ENCODE measurements at regions not wholly inside any gene's neighbourhood (a gene's known extent, or its start where the extent isn't known, plus 50 kb on each side); places are given as distances from the start of the nearest gene placed in this dataset.

DNA sequence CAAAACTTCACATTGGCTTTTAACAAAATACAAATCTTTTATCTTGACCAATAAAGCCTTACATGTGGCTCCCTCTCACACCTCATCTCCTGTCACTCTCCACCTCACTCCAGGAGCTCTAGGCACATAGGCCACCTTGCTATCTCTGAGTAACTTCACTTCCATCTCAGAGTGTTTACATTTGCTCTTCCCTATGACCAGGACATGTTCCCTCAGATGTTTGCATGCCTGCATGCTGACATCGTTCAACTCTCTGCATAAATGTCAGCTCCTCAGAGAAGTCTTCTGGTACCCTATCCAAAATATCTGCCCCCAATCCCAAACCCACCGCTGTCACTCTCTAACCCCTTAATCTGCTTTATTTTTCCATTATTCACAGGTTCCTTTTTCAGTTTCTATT lies 110.9 kb downstream of the TOMM20 start:
- no peak overlapping the region for H3K4me3 ChIP-seq (ENCODE audit: low read length)
- TF ChIP-seq, protein P1, sequence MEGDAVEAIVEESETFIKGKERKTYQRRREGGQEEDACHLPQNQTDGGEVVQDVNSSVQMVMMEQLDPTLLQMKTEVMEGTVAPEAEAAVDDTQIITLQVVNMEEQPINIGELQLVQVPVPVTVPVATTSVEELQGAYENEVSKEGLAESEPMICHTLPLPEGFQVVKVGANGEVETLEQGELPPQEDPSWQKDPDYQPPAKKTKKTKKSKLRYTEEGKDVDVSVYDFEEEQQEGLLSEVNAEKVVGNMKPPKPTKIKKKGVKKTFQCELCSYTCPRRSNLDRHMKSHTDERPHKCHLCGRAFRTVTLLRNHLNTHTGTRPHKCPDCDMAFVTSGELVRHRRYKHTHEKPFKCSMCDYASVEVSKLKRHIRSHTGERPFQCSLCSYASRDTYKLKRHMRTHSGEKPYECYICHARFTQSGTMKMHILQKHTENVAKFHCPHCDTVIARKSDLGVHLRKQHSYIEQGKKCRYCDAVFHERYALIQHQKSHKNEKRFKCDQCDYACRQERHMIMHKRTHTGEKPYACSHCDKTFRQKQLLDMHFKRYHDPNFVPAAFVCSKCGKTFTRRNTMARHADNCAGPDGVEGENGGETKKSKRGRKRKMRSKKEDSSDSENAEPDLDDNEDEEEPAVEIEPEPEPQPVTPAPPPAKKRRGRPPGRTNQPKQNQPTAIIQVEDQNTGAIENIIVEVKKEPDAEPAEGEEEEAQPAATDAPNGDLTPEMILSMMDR (conservative IDR thresholded peaks at IDR 0.05; ENCODE audit: low read depth, low read length) = no peak
- DNase-seq (ENCODE audit: low read depth) = no peak

DNA sequence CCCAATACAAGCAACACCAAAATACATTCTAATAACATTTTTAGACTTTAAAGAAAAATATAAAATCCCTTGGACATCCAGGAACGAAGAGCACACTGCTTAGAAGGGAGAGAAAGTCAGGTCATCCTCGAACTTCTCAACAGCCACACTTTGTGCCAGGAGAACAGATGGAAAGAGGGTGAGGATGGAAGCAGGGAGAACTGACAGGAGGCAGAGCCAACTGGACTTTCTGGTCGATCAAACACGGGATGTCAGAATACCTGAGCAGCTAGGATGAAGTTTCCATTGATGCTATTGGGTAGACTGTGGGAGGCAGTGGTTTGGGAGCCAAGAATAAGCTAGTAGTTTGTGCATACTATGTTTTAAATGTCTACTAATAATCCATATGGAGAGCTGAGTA lies 111.4 kb downstream of the TOMM20 start:
- DNase-seq (ENCODE audit: low read depth) = no peak
- H3K4me3 ChIP-seq (ENCODE audit: low read length) = no peak overlapping the region
- TF ChIP-seq, protein P1 (conservative IDR thresholded peaks at IDR 0.05; ENCODE audit: low read depth, low read length) = no peak

DNA sequence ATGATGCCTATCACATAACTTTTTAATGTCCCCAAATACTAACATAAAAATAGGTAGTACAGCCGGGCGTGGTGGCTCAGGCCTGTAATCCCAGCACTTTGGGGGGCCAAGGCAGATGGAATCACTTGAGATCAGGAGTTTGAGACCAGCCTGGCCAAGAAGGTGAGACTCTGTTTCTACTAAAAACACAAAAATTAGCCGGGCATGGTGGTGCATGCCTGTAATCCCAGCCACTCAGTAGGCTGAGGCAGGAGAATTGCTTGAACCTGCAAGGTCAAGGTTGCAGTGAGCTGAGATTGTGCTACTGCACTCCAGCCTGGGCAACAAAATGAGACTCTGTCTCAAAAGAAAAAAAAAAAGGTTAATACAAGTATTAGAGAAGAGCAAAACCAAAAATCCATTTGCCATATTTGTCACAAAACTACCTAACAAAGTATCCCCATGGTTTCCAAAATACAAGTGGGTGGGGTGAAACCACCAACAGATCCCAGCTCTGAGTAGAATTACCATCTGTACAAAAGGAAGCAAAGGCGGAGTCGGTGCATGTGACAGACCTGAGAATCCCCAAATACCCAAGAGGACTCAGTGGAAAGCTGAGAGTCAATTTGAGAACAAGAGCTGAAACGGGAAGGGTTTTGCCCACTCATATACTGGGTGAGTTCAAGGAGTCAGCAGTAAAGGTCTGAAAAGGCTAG lies 113.2 kb downstream of the TOMM20 start:
- H3K4me3 ChIP-seq (ENCODE audit: low read length) = no peak overlapping the region
- DNase-seq (ENCODE audit: low read depth) = no peak
- TF ChIP-seq, protein P1 (conservative IDR thresholded peaks at IDR 0.05; ENCODE audit: low read depth, low read length) = no peak

DNA sequence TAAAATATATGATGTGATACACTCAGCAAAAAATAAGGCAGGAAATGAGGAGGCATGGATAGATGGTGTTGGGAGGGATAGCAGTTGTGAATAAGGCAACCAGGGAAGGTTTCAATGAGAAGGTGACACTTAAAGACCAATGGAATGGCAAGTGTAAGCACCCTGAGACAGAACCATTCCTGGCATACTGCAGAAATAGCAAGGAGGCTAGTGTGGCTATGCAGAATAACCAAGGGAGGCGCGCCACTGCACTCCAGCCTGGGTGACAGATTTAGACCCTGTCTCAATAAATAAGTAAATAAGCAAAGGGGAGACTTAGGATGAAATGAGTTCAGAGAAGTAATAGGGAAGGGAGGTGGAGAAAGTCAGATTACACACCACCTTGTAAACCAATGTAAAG lies 113.9 kb downstream of the TOMM20 start:
- H3K4me3 ChIP-seq (ENCODE audit: low read length) = no peak overlapping the region
- TF ChIP-seq, protein P1 (conservative IDR thresholded peaks at IDR 0.05; ENCODE audit: low read depth, low read length) = no peak
- no peak for DNase-seq (ENCODE audit: low read depth)

DNA sequence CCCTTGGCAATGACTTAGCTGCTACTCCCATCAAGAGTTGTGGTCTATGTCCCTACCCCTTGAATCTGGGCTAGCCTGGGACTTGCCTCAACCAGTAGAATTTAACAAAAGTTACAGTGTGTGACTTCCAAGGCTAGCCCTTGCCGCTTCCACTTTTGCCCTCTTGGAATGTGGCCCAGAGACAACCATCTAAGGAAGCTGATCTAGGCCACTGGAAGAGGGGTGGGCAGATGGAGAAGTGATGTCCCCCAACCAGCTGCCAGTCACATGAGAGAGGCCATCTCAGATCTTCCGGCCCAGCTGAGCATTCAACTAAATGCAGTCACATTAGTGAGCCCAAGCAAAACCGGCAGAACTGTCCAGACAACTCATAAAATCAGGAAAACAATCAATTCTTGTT lies 115.1 kb downstream of the TOMM20 start:
- no peak overlapping the region for H3K4me3 ChIP-seq (ENCODE audit: low read length)
- no peak for DNase-seq (ENCODE audit: low read depth)
- TF ChIP-seq, protein P1 (conservative IDR thresholded peaks at IDR 0.05; ENCODE audit: low read depth, low read length) = no peak

DNA sequence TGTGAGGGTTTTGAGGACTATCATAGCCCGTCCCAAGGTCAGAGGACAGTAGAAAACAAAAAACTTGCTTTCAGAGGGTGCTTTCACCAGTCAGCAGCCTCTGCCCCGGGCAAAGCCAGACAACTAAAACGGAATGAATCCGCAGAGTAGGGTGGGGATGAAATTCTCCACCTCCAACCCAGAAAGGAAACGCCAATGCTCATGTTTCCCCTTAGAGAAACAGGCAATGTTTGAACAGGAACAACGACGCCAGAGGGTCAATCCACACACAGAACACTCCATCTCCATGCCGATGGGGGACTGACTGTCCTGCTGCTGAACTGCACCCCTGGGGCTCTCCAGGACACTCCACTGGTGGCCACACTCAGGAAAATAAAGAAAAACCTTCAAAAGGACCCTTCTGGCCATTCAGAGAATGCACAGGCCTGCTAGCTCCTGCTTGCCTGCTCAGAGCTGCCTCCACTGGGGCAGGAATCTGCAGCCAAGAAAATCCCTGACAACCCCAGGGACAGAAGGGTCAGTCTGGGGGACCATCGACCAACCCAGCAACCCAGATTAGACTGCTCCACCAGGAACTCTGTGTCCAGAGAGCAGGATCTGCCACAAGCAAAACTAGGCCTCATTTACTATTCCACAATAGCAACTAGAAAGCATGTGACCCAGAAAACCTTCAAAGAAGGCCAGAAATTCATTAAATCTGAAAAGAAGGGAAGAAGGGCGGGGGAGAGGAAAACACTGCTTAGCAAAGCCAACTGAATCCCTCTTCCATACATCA lies 116.0 kb downstream of the TOMM20 start:
- TF ChIP-seq, protein P1 (conservative IDR thresholded peaks at IDR 0.05; ENCODE audit: low read depth, low read length) = no peak
- no peak overlapping the region for H3K4me3 ChIP-seq (ENCODE audit: low read length)
- DNase-seq (ENCODE audit: low read depth) = no peak

All from retinal pigment epithelial cell (primary cell).